ENCODE measurements at regions not wholly inside any gene's neighbourhood (a gene's known extent, or its start where the extent isn't known, plus 50 kb on each side); places are given as distances from the start of the nearest gene placed in this dataset.
A peak's percentile ranks its signal among the peaks of the same experiment; 100 is the strongest.

DNA sequence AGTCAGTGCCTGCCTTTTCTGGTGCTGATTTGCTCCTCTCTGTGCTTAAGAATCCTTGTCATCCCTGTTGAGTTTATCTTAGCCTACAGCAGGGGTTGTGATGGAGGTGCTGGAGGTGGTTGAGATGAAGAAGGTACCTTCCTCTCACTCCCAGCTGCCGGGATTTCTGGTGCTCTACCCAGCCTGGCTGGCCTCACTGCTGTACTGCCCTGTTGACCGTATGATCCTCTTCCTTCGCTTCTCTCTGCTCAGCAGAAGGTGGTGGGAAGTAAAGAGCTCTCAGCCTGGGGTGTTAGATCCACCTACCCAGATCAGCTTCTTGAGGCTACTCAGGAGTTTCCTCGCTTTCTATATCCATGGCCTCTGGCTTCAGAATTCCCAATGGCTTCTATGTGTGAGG, 101.0 kb upstream of the NXT1 start:
- DNase-seq = no peak

DNA sequence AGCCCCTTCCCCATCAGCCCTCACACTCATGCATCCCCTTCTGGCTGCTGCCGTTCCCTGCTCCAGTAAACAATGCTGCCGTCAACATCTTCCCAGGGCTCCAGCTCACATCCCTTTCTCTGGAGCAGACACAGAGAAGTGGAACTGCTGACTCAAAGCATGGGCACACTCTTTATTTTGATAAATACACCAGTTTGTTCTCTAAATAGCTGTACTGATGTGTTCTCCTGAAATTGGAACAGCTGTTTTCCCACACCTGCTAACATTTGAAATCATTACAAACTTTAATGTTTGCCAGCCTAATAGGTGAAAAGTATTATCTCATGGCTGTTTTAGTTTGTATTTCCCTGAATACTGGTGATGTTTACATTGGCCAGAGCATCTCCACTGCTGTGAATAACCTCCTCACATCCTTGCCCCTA, 102.1 kb upstream of the NXT1 start:
- DNase-seq = no peak

DNA sequence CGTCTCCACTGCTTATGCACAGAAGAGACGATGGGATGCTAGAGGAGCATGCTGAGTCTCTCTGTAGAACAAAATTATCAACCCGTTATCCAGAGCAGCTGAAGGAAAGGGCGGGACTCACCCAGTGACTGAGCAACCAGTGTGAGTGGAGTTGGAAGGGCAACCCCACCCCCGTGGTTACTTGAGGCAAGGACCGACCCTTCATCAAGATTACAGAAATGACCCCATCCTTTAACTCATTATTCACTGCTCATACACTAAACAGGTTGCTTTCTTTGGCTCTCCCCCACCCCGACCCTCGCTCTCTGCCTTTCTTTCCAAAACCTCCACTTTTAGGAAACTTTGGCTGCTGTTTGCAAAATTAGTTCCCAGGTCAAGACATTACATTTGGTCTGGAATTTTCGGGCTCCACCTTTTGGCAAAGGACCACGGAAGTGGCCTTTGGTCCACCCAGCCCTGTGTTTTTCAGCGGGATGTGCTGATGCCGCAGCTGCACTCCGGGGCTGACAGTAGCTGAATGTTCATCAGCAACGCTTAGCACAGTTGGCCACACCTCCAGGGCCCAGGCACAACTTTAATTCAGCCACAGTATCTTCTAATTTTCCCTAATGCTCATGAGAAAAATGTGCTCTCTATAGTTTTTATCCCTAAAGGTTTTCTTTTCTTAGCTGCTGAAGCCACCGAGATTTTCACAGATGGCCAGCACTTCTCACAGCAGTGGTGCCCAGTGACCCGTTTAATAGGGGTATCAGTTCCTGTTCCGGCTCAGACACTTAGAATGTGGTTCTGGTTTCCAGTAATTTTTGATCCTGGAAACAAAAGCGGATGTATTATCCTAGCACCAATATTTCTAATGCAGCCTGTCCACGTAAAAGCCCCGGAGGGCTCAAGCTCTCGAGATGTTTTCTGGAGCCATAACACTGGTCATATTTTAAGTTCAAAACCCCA, 103.6 kb upstream of the NXT1 start:
- no peak for DNase-seq

DNA sequence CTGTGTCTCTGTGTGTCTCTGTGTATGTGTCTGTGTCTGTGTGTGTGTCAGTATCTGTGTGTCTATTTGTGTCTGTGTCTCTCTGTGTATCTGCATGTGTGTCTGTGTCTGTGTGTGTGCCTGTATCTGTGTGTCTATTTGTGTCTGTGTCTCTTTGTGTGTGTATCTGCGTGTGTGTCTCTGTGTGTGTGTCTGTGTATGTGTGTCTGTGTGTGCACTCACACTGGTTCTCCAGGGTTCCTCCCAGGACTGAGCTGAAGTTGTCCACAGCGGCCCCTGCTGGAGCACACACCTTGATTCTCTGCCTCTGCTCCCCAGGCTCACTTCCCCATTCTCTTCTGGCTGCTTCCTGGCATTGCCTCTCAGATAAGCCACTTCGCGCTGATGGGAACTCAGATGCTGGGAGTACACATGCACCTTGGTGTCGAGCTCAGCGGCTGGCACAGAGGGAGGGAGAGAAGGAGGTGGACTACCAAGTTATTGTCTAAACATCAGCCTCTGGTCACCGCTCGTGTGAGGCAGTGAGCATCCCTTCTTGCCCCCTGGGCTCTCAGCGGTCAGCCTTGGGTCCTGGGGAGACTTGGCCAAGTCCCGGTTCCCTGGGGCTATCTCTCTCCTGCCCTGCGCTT, 104.9 kb upstream of the NXT1 start:
- peak; percentile 28 for DNase-seq

DNA sequence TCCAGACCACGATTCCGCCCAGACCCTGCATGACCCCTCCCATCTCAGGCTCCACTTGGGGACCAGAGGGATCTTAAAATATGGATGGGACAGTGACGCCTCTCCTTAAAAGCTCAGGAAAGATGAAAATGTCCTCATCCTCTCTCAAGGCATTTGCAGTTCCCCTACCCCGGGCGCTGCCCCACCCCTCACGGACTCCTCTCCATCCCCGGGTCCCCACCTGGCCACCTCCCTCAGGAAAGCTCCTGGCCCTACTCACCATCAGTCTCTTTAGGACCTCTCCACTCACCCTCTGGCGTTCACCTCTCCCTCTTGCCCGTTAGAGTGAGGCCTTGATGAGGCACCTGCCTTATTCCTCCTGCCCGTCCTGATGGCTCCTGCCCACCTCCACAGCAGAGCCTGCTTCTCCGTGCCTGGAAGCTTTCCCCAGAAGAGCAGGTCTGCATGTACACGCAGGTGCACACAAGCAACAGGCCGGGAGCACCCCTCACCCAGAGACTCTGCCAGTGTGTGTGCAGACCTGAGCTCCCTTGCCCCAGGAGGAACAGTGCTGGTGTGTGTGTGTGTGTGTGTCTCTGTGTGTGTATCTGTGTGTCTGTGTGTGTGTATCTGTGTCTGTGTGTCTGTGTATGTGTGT, 105.6 kb upstream of the NXT1 start:
- DNase-seq = no peak

DNA sequence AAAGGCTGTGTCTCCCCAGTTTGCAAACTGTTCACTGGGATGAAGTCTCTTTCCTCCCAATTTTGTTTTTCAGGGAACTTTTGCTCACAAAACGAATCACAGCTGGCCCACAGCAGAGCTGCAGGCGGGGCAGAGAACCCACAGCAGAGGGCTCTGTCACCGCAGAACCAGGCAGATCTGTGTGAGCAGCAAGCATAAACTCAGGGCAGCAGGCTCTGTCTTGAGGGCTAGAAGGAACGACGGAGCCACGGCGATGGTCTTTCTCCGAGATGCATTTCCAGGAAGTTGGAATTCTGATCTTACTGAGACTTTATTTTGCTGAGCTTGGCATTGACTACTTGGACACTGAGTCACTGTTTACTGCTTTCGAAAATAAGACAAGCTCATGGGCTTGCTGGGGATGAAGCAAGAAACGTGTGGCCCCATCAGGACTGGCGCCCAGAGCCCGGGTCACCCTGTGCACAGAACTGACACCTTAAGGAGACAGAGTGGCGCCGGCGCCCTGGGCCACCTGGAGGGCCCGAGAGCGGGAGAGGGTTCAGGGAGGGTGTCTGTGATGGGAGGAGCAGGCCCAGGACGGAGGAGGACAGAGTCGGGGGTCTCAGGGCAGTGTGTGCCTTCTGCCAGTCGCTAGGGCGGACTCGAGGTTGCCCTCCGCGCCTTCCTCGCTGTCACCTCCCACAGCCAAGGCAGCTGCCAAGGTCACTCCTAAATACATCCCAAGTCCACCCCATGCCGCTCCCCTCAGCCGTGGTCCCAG, 106.3 kb upstream of the NXT1 start:
- DNase-seq = no peak

DNA sequence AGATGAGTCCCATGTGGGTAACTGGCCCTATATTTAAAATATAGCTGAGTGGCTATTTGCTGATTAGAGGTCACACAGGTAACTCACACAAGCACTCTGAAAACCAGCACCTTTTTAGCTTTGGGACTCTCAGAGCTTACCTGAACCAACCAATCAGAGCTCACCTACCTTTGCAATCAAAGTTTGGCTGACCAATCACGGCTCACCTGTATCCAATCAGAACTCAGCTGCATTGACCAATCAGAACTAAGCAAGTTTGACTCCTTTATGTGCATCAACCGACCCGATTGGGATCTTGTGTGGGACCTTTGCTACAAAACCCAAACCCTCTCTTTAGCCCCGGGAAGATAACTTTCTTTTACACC, 106.8 kb upstream of the NXT1 start:
- no peak for DNase-seq

DNA sequence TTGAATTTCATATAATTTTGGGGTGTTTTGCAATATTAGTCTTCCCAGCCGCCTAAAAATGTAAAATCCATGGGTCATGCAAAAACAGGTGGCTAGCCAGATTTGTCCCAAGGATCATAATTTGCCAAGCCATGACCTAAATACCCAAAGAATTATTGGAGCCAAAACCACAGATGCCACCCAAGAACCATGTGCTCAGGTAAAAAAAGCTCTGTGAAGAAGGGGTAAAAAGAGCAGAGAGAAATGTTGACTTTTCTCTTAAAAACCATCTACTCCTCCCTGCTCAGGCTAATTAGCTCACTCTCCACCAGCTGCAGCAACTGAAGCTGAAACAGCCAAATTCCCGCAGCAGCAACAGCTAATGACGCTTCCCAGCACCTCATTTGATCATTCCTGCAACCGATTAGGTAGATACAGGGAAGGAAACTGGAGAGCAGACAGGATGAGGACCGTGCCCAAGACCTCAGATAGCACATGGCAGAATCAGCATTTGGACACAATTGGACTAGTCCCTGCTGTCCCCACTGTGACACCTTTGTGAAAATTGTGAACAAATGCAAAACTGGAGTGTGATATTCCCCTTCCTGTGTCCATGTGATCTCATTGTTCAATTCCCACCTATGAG, 107.9 kb upstream of the NXT1 start:
- DNase-seq = no peak

DNA sequence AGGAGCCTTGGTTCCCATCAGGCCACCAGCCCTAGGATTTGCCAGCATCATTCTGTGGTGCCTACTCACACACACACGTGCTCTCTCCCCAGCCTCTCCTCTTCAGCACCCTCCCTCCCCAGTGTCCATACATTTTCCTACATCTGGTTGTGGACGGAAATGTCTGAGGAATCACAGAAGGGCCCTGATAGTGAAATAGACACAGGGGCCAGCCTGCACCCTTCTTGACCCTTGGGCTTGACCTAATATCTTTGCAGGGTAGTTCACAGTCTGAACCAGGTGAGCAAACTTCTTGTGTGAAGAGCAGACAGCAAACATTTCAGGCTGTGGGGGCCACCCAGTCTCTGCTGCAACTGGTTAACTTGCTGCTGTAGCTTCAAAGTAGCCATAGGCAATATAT, 108.5 kb upstream of the NXT1 start:
- no peak for DNase-seq

DNA sequence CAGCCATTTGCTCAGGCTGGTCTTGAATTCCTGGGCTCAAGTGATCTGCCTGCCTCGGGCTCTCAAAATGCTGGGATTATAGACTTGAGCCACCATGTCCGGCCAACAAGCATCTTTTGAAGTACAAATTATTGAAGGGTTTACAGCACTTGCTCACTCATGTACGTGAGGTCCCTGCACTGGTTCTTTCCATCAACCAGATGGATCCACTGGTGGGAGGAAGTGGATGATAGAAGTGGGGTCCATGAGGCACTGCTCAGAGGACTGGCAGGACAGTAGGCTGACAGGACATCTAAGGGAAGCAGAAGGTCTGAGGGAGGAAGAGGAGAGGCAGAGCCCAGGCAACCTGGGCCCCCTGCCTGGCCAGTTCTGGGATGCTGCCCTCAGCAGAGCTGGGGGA, 109.2 kb upstream of the NXT1 start:
- no peak for DNase-seq

DNA sequence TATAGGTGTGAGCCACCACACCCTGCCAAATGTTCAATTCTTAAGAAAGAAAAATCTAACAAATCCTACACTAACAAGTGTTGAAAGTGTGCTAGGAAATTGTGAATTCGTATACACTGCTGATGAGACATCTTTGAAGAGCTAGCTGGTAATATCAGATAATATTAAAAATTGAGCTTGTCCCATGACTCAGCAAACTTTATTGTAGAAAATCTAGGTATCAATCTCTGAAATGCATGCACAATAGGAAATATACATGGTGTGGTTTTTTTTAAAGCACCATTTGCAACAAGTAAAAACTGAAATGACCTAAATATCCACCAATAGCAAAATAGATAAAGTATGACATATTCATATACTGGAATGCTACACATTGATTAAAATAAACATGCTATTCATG, 110.1 kb upstream of the NXT1 start:
- no peak for DNase-seq

DNA sequence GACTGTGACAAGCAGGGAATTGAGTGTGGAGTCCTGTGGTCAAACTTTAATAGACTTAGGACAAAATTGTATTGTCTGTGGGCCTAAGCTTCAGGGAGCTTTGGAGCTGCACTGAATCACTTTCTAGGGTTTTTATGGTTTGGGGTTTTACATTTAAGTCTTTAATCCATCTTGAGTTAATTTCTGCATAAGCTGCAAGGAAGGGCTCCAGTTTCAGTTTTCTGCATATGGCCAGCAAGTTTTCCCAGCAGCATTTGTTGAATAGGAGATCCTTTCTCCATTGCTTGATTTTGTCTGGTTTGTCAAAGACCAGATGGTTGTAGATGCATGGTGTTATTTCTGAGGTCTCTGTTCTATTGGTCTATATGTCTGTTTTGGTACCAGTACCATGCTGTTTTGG, 113.4 kb upstream of the NXT1 start:
- DNase-seq = no peak

DNA sequence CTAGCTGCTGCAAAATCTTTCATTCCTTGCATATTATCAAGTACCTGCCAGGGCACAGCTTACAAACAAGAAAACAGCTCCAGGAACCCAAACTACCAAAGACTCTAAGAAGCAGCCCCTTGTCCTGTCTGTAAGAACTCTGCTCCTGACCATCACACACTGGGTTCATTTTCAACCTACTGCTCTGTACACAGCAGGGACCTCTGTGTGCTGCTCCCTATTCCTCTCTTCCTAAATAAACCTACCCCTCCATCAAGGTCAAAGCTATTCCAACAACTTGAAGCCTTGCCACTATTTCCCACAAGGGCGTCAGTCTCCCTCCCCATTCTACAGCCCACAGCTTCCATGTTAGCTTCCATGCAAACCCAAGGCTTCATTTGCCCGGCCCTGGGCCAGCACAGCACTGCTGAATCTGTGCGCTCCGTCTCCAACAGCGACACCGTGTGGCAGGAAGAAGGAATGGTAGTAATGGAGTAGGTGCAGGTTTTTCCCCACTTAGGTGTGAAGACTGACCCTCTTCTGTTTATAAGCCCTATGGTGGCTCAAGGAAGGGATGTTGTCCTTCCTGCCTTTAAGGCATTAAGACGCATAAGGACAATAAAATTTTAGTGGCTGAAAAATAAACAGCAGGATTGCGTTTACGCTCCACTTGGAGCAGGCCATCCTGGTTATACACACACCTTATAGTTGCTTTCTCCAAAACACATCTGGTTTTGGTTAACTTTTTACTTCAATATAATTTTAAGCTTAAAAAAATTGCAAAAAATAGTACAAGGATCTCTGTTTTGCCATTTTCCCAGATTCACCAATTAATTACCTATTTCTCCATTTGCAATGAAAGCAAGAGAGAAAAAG, 115.2 kb upstream of the NXT1 start:
- DNase-seq = peak; percentile 62

DNA sequence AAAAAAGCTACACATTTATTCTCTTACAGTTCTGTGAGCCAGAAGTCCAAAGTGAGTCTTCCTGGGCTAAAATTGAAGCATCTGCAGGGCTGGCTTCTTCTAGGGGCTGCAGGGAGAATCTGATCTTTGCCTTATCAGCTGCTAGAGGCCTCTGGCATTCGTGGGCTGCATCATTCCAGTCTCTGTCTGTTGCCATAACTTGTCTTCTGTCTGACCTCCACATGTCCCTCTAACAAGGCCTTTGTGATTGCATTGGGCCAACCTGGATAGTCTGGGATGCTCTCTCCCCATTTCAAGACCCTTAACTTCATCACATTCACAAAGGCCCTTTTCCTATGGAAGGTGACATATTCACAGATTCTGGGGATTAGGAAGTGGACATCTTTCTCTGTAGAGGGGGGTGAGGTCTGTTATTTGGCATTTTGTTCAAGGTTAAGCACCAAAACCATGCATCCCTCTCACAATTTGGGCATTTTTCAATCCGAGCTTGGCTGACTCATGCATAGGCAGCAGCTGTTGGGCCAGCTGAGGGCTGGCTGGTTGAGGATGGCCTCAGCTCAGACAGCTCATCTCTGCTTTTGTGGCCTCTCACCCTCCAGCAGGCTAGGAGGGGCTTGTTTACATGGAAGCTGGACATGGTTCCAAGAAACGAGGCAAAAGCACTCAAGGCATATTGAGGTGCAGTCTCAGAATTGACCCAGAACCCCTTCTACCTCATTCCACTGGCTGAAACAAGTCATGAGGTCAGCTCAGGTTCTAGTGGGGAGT, 116.1 kb upstream of the NXT1 start:
- no peak for DNase-seq

DNA sequence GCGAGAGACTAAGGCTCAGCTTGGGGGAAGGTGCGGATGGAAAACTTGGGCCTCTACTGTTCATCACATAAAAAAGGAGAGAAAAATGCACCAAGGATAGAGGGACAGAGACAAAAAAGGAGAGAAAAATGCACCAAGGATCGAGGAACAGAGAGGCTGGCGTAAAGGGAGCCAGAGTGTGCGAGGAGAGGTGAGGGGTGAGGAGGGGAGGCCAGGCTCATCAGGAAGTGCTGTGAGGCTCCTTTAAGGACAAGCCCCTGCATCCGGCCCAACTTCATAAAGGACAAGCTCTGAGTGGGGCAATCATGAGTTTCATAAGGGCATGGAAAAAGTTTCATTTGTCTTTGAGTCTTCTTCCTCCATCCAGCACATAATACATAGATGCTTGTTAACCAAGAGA, 117.2 kb upstream of the NXT1 start:
- no peak for DNase-seq

DNA sequence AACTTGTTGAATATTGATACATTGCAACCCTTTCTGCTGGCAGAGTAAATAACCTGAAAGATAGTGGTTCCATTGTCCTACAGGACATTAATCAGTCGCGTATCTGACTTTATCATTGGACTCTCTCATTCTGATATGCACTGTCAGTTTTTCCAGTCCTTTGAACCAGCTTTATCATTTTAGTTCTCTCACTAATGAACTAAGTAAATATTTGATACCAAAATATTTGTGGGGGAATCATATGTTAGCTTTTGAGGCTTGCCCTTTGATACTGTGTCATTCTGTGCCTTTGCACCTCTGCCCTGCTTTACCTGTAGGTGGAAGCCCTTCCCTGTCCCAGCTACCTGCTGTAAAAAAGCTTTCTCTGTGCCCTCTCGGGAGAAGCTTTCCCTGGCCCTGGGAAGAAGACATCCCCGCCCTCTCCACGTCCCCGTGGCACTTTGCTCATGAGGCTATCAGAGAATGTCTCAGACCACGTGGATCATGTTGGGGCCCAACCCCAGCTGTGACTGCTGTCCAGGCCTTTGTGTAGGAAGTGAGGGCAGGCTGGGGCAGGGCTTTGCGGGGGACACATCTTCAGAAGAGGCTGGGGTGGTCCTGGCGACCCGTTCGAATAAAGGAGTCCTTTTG, 117.8 kb upstream of the NXT1 start:
- DNase-seq = no peak

DNA sequence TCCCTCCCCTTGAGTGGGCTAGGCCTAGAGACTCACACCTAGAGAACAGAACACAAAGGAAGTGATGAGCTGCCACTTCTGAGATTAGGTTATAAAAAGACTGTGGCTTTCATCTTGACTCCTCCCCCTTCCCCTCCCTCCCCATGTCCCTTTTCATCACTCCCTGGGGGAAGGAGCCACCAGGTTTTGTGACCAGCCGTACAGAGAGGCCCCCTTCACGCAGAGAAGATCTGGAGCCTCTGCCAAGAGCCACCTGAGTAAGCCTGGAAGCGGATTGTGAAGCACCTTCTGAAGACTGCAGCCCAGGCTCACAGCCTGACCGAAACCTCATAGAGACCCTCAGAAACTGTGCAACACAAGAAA, 118.4 kb upstream of the NXT1 start:
- no peak for DNase-seq

DNA sequence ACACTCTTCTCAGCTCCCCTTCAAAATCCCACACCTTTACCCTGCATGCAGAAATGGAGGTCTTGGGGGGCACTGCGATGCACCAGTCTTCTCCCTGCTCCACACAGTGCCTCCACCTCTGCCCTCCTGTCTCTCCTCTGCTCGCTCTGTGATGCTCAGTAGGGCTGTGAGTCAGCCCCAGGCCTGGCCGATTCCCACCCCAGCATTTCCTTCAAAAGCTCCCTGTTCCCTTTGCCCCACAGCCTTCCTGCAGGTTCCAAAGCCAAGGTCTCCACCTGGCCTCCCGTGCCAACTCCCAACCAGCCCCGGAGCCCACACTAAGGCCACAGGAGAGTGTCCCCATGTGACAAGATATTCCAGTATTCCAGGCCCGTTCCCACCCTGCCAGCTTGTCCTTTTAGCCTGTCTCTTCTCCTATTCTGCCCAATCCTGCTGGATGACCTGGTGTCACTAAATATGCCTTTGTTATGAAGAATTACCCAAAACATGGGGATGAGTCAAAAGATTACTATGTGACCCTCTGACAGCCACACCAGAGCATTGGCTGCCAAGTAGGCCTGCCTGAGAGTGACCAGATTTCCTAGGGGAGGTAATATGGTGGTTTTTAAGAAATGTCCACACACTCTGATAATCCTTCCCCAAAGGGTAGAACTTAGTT, 118.9 kb upstream of the NXT1 start:
- no peak for DNase-seq

DNA sequence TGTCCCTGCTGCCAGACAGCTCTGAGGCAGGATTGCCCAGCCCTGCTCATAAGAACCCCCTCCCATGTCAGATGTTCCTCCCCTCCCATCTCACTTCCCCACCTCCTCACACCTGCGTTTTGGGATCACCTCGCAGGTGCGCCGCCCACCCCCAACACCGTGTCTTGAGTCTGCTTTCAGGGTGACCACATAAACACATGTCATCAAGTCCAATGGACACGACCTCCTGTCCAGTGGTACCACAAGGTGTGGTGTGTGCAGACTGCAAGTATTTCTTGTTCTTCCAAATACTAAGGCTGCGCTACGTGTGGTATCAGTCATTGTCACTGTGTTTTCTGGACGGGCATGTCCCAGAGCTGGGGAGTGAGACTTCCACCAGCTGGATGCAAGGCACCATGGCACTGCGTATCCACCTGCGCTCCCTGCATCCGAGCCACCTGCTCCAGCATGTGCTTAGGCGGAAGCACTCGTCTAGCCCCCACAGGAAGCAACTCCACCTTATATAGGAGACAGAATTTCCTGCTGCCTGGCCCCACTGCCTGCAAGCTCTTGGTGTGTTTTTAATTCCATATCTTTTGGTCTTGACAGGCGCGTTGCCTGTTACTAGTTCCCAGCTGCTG, 119.7 kb upstream of the NXT1 start:
- no peak for DNase-seq

DNA sequence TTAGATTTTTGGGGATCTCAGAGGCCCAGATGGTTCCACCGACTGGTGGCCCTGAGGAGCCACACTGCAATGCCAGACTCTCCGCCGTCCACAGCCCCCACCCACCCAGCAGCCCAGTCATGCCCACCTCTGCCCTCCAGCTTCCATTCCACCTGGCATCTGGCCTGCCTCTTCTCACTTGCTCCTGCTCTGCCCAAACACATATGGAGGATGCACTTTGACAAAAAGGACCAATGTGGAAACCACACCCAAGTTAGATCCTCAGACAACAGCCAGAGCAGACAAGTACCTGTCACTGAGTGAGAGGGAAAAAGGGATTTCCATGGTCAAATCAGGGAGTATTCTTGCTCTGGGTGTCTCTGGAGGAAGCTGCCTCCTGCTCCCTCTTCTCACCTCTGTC, 120.6 kb upstream of the NXT1 start:
- DNase-seq = no peak
